Prostate gland (tissue), 2 donors: ENCODE measurements at regions not wholly inside any gene's neighbourhood (a gene's known extent, or its start where the extent isn't known, plus 50 kb on each side); places are given as distances from the start of the nearest gene placed in this dataset.

Experiments
- CTCF ChIP-seq, 4 experiments: fragments of 200-600 bp in 2 of 4; fragments of 450-650 bp in 2 of 4; sonication (generic) in 2 of 4; IDR thresholded peaks; 1 replicate in 3 of 4; 2 replicates in 1 of 4; pipeline ENCODE4 v1.5.1; 2016 to 2019; ENCODE audit warnings: antibody characterized with exemption in 4 of 4, mild to moderate bottlenecking in 2 of 4, moderate library complexity in 2 of 4
- POLR2A ChIP-seq: fragments of 450-650 bp; IDR thresholded peaks from one replicate; pipeline ENCODE4 v1.6.1; 2016; ENCODE audit warnings: antibody characterized with exemption, mild to moderate bottlenecking
- POLR2AphosphoS5 ChIP-seq: sonication (generic); formaldehyde crosslinking; IDR thresholded peaks from one replicate; pipeline ENCODE4 v1.6.1; 2017; ENCODE audit warnings: antibody characterized with exemption

- no peak for TF ChIP-seq CTCF (IDR thresholded peaks at IDR 0.05)
- TF ChIP-seq POLR2A = no peak
- TF ChIP-seq POLR2AphosphoS5 = no peak
Observed at GRCh38 chr6:6512711-6513110, 75.8 kb upstream of the LY86 start.
